GM23338 (cell line): ENCODE measurements at regions not wholly inside any gene's neighbourhood (a gene's known extent, or its start where the extent isn't known, plus 50 kb on each side); places are given as distances from the start of the nearest gene placed in this dataset.

Experiments used
- ATAC-seq: fragments of 200-7000 bp; cut with Tn5 transposase; 3 replicates; pipeline ENCODE4 v1.9.1; 2020
- DNase-seq: peaks from one replicate; pipeline ENCODE4 v3.0.0-alpha.2; 2015; ENCODE audit warnings: low spot score
- H2AFZ ChIP-seq: fragments of 200-600 bp; sonication (generic); 2 replicates; pipeline ENCODE4 v1.8.0; 2016; ENCODE audit warnings: antibody characterized with exemption, mild to moderate bottlenecking, moderate library complexity
- H3F3A ChIP-seq: fragments of 200-600 bp; sonication (generic); replicated peaks from 2 replicates; pipeline ENCODE4 v1.8.0; 2017; ENCODE audit warnings: antibody characterized with exemption, mixed run types, low read depth
- H3K27ac ChIP-seq: fragments of 200-600 bp; sonication (generic); 2 replicates; pipeline ENCODE4 v1.6.1; 2016; ENCODE audit warnings: low read depth
- H3K27me3 ChIP-seq: fragments of 200-600 bp; sonication (generic); 2 replicates; pipeline ENCODE4 v1.8.0; 2016; ENCODE audit warnings: mild to moderate bottlenecking, mixed run types, moderate library complexity; ENCODE audit not compliant: insufficient read depth
- H3K36me3 ChIP-seq: fragments of 200-600 bp; sonication (generic); 2 replicates; pipeline ENCODE4 v1.8.0; 2016; ENCODE audit warnings: mild to moderate bottlenecking; ENCODE audit not compliant: insufficient read depth
- H3K4me1 ChIP-seq: fragments of 200-600 bp; sonication (generic); 2 replicates; pipeline ENCODE4 v1.8.0; 2016; ENCODE audit warnings: mild to moderate bottlenecking, moderate library complexity; ENCODE audit not compliant: insufficient read depth
- H3K4me2 ChIP-seq: fragments of 200-600 bp; sonication (generic); 2 replicates; pipeline ENCODE4 v1.7.1; 2017; ENCODE audit warnings: mixed run types
- H3K4me3 ChIP-seq: fragments of 200-600 bp; sonication (generic); 2 replicates; pipeline ENCODE4 v1.6.1; 2016; ENCODE audit warnings: mixed run types
- H3K79me2 ChIP-seq: fragments of 200-600 bp; sonication (generic); replicated peaks from 2 replicates; pipeline ENCODE4 v1.8.0; 2017; ENCODE audit warnings: mild to moderate bottlenecking; ENCODE audit not compliant: insufficient read depth
- H3K9me2 ChIP-seq: fragments of 200-600 bp; sonication (generic); 2 replicates; pipeline ENCODE4 v1.8.0; 2017; ENCODE audit not compliant: insufficient read depth
- H4K20me1 ChIP-seq: fragments of 200-600 bp; sonication (generic); replicated peaks from 2 replicates; pipeline ENCODE4 v1.8.0; 2017; ENCODE audit warnings: mild to moderate bottlenecking; ENCODE audit not compliant: insufficient read depth
- H3K27ac Mint-ChIP-seq: 2 replicates; pipeline ENCODE4 v1.8.0; 2020; ENCODE audit warnings: inconsistent platforms, mild to moderate bottlenecking, moderate library complexity, mixed read lengths
- H3K27me3 Mint-ChIP-seq: 3 replicates; pipeline ENCODE4 v1.8.0; 2022; ENCODE audit warnings: low read depth, mild to moderate bottlenecking, moderate library complexity, mixed read lengths, inconsistent platforms; ENCODE audit not compliant: insufficient read depth, poor library complexity
- H3K36me3 Mint-ChIP-seq: 3 replicates; pipeline ENCODE4 v1.8.0; 2021; ENCODE audit warnings: low read depth, mild to moderate bottlenecking, inconsistent platforms, moderate library complexity, mixed read lengths
- H3K4me1 Mint-ChIP-seq: 3 replicates; pipeline ENCODE4 v1.8.0; 2020; ENCODE audit warnings: mild to moderate bottlenecking, inconsistent platforms, mixed read lengths
- H3K4me3 Mint-ChIP-seq: 3 replicates; pipeline ENCODE4 v1.8.0; 2021; ENCODE audit warnings: moderate library complexity, mild to moderate bottlenecking, inconsistent platforms, mixed read lengths
- H3K9me3 Mint-ChIP-seq: 3 replicates; pipeline ENCODE4 v1.8.0; 2020; ENCODE audit warnings: moderate library complexity, mild to moderate bottlenecking, inconsistent platforms, mixed read lengths
- CREB1 ChIP-seq: fragments of 250-450 bp; sonication (Bioruptor Pico); IDR thresholded peaks from 2 replicates; pipeline ENCODE4 v1.5.0; 2020; ENCODE audit warnings: low read depth, mild to moderate bottlenecking, moderate library complexity
- CTCF ChIP-seq, 2 experiments: fragments of 200-600 bp in 1 of 2; sonication (generic) in 1 of 2; conservative IDR thresholded peaks; 2 replicates each; pipeline versions ENCODE4 v1.5.1 to v1.6.1; 2016 to 2017; ENCODE audit warnings: antibody characterized with exemption in 2 of 2, low read depth in 2 of 2, mild to moderate bottlenecking in 2 of 2, moderate library complexity in 1 of 2
- ETS1 ChIP-seq: IDR thresholded peaks from 2 replicates; pipeline ENCODE4 v1.6.1; 2016; ENCODE audit warnings: antibody characterized with exemption
- EZH2 ChIP-seq: fragments of 200-600 bp; sonication (generic); IDR thresholded peaks from one replicate; pipeline ENCODE4 v1.8.0; 2017; ENCODE audit warnings: antibody characterized with exemption, mild to moderate bottlenecking, low read depth; ENCODE audit not compliant: unreplicated experiment
- EZH2phosphoT487 ChIP-seq: fragments of 200-600 bp; sonication (generic); IDR thresholded peaks from one replicate; pipeline ENCODE4 v1.8.1; 2018; ENCODE audit warnings: antibody characterized with exemption; ENCODE audit not compliant: unreplicated experiment
- NANOG ChIP-seq: IDR thresholded peaks from 2 replicates; pipeline ENCODE4 v1.6.1; 2016; ENCODE audit warnings: antibody characterized with exemption, borderline replicate concordance
- POLR2AphosphoS5 ChIP-seq: IDR thresholded peaks from 2 replicates; pipeline ENCODE4 v1.6.1; 2016; ENCODE audit warnings: antibody characterized with exemption, low read depth
- STAT1 ChIP-seq: IDR thresholded peaks from one replicate; pipeline ENCODE4 v1.6.1; 2016; ENCODE audit warnings: antibody characterized with exemption; ENCODE audit not compliant: unreplicated experiment
- ZNF114 ChIP-seq: fragments of 250-450 bp; sonication (Bioruptor Pico); IDR thresholded peaks from 2 replicates; pipeline ENCODE4 v1.5.0; 2020; ENCODE audit warnings: mild to moderate bottlenecking, moderate library complexity
- ZNF331 ChIP-seq: fragments of 250-450 bp; sonication (Bioruptor Pico); IDR thresholded peaks from 2 replicates; pipeline ENCODE4 v1.5.0; 2020; ENCODE audit warnings: low read depth, mild to moderate bottlenecking, moderate library complexity
- TF ChIP-seq, protein P1 (sequence below): IDR thresholded peaks from one replicate; pipeline ENCODE4 v1.6.1; 2018; ENCODE audit warnings: antibody characterized with exemption; ENCODE audit not compliant: unreplicated experiment
- TF ChIP-seq, protein P2 (sequence below): fragments of 250-450 bp; sonication (Bioruptor Pico); IDR thresholded peaks from 2 replicates; pipeline ENCODE4 v1.5.0; 2020; ENCODE audit warnings: mild to moderate bottlenecking, moderate library complexity

- no peaks in the 10 kb centered on the region for H3K27me3 ChIP-seq
- H3K4me2 ChIP-seq = no peak overlapping the region; the same call in 1 of the 2 replicates
- H3K27ac Mint-ChIP-seq = no peak overlapping the region
- H3K9me3 Mint-ChIP-seq = no peaks in the 10 kb centered on the region
- no peaks in the 10 kb centered on the region for H4K20me1 ChIP-seq
- TF ChIP-seq CREB1 (CRISPR knock-in tag) = no peak
- TF ChIP-seq, protein P1, sequence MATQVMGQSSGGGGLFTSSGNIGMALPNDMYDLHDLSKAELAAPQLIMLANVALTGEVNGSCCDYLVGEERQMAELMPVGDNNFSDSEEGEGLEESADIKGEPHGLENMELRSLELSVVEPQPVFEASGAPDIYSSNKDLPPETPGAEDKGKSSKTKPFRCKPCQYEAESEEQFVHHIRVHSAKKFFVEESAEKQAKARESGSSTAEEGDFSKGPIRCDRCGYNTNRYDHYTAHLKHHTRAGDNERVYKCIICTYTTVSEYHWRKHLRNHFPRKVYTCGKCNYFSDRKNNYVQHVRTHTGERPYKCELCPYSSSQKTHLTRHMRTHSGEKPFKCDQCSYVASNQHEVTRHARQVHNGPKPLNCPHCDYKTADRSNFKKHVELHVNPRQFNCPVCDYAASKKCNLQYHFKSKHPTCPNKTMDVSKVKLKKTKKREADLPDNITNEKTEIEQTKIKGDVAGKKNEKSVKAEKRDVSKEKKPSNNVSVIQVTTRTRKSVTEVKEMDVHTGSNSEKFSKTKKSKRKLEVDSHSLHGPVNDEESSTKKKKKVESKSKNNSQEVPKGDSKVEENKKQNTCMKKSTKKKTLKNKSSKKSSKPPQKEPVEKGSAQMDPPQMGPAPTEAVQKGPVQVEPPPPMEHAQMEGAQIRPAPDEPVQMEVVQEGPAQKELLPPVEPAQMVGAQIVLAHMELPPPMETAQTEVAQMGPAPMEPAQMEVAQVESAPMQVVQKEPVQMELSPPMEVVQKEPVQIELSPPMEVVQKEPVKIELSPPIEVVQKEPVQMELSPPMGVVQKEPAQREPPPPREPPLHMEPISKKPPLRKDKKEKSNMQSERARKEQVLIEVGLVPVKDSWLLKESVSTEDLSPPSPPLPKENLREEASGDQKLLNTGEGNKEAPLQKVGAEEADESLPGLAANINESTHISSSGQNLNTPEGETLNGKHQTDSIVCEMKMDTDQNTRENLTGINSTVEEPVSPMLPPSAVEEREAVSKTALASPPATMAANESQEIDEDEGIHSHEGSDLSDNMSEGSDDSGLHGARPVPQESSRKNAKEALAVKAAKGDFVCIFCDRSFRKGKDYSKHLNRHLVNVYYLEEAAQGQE = no peak
- TF ChIP-seq EZH2 = no peak
- no peak for TF ChIP-seq NANOG
- no peak for TF ChIP-seq CTCF (conservative IDR thresholded peaks at IDR 0.05; ENCODE audit: low read depth in 2 of 2)
- no peak for TF ChIP-seq POLR2AphosphoS5
- no peak for TF ChIP-seq ETS1
- TF ChIP-seq, protein P2, sequence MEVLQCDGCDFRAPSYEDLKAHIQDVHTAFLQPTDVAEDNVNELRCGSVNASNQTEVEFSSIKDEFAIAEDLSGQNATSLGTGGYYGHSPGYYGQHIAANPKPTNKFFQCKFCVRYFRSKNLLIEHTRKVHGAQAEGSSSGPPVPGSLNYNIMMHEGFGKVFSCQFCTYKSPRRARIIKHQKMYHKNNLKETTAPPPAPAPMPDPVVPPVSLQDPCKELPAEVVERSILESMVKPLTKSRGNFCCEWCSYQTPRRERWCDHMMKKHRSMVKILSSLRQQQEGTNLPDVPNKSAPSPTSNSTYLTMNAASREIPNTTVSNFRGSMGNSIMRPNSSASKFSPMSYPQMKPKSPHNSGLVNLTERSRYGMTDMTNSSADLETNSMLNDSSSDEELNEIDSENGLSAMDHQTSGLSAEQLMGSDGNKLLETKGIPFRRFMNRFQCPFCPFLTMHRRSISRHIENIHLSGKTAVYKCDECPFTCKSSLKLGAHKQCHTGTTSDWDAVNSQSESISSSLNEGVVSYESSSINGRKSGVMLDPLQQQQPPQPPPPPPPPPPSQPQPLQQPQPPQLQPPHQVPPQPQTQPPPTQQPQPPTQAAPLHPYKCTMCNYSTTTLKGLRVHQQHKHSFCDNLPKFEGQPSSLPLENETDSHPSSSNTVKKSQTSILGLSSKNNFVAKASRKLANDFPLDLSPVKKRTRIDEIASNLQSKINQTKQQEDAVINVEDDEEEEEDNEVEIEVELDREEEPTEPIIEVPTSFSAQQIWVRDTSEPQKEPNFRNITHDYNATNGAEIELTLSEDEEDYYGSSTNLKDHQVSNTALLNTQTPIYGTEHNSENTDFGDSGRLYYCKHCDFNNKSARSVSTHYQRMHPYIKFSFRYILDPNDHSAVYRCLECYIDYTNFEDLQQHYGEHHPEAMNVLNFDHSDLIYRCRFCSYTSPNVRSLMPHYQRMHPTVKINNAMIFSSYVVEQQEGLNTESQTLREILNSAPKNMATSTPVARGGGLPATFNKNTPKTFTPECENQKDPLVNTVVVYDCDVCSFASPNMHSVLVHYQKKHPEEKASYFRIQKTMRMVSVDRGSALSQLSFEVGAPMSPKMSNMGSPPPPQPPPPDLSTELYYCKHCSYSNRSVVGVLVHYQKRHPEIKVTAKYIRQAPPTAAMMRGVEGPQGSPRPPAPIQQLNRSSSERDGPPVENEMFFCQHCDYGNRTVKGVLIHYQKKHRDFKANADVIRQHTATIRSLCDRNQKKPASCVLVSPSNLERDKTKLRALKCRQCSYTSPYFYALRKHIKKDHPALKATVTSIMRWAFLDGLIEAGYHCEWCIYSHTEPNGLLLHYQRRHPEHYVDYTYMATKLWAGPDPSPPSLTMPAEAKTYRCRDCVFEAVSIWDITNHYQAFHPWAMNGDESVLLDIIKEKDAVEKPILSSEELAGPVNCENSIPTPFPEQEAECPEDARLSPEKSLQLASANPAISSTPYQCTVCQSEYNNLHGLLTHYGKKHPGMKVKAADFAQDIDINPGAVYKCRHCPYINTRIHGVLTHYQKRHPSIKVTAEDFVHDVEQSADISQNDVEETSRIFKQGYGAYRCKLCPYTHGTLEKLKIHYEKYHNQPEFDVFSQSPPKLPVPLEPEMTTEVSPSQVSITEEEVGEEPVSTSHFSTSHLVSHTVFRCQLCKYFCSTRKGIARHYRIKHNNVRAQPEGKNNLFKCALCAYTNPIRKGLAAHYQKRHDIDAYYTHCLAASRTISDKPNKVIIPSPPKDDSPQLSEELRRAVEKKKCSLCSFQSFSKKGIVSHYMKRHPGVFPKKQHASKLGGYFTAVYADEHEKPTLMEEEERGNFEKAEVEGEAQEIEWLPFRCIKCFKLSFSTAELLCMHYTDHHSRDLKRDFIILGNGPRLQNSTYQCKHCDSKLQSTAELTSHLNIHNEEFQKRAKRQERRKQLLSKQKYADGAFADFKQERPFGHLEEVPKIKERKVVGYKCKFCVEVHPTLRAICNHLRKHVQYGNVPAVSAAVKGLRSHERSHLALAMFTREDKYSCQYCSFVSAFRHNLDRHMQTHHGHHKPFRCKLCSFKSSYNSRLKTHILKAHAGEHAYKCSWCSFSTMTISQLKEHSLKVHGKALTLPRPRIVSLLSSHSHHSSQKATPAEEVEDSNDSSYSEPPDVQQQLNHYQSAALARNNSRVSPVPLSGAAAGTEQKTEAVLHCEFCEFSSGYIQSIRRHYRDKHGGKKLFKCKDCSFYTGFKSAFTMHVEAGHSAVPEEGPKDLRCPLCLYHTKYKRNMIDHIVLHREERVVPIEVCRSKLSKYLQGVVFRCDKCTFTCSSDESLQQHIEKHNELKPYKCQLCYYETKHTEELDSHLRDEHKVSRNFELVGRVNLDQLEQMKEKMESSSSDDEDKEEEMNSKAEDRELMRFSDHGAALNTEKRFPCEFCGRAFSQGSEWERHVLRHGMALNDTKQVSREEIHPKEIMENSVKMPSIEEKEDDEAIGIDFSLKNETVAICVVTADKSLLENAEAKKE (CRISPR knock-in tag) = no peak
- no peak for TF ChIP-seq EZH2phosphoT487
- TF ChIP-seq STAT1 = no peak
- no peak for TF ChIP-seq ZNF114 (CRISPR knock-in tag)
- TF ChIP-seq ZNF331 (CRISPR knock-in tag) = no peak
- H3K4me3 ChIP-seq = no peak overlapping the region
- H3K4me3 Mint-ChIP-seq = no peak overlapping the region
- no peak overlapping the region for H3K27ac ChIP-seq
- DNase-seq (no peak), ATAC-seq (no peak)
- H3K79me2 ChIP-seq = no peaks in the 10 kb centered on the region
- no peaks in the 10 kb centered on the region for H3K27me3 Mint-ChIP-seq
- H2AFZ ChIP-seq = no peak overlapping the region
- H3K9me2 ChIP-seq = no peaks in the 10 kb centered on the region
- H3K36me3 Mint-ChIP-seq = no peaks in the 10 kb centered on the region
- no peaks in the 10 kb centered on the region for H3F3A ChIP-seq
- H3K4me1 Mint-ChIP-seq = peaks cover 7% of the 10 kb centered on the region; the same call in 2 of the 3 replicates
- H3K4me1 ChIP-seq = no peaks in the 10 kb centered on the region
- H3K36me3 ChIP-seq = no peaks in the 10 kb centered on the region
Observed at GRCh38 chr5:120084543-120084870, 379.6 kb upstream of the PRR16 start.
